ENCODE measurements at regions not wholly inside any gene's neighbourhood (a gene's known extent, or its start where the extent isn't known, plus 50 kb on each side); places are given as distances from the start of the nearest gene placed in this dataset.

- no peak for TF ChIP-seq GATA3 (IDR thresholded peaks at IDR 0.05; ENCODE audit: low read depth, low read length)
- TF ChIP-seq GATA2 (IDR thresholded peaks at IDR 0.05; ENCODE audit: low read depth, low read length): no peak
Measured at GRCh38 chr4:132694775-132695174, 454.3 kb upstream of the PCDH10 start.

GRCh38 chr4:132707955-132708354 is 441.1 kb upstream of the PCDH10 start:
- TF ChIP-seq GATA2 (IDR thresholded peaks at IDR 0.05; ENCODE audit: low read depth, low read length): no peak

GRCh38 chr4:132709056-132709455 is 440.0 kb upstream of the PCDH10 start:
- TF ChIP-seq GATA2 (IDR thresholded peaks at IDR 0.05; ENCODE audit: low read depth, low read length) (no peak), GATA3 (IDR thresholded peaks at IDR 0.05; ENCODE audit: low read depth, low read length) (no peak)

GRCh38 chr4:132710971-132711370 is 438.1 kb upstream of the PCDH10 start:
- TF ChIP-seq GATA2 (IDR thresholded peaks at IDR 0.05; ENCODE audit: low read depth, low read length): no peak
- TF ChIP-seq GATA3 (IDR thresholded peaks at IDR 0.05; ENCODE audit: low read depth, low read length): no peak

GRCh38 chr4:132737344-132737743 is 411.8 kb upstream of the PCDH10 start:
- no peak for TF ChIP-seq GATA2 (IDR thresholded peaks at IDR 0.05; ENCODE audit: low read depth, low read length)
- no peak for TF ChIP-seq GATA3 (IDR thresholded peaks at IDR 0.05; ENCODE audit: low read depth, low read length)

GRCh38 chr4:132759199-132759780 is 389.8 kb upstream of the PCDH10 start:
- TF ChIP-seq GATA2 (IDR thresholded peaks at IDR 0.05; ENCODE audit: low read depth, low read length): no peak
- TF ChIP-seq GATA3 (IDR thresholded peaks at IDR 0.05; ENCODE audit: low read depth, low read length): no peak

GRCh38 chr4:132763465-132763864 is 385.6 kb upstream of the PCDH10 start:
- no peak for TF ChIP-seq GATA2 (IDR thresholded peaks at IDR 0.05; ENCODE audit: low read depth, low read length)
- no peak for TF ChIP-seq GATA3 (IDR thresholded peaks at IDR 0.05; ENCODE audit: low read depth, low read length)

GRCh38 chr4:132767901-132768300 is 381.2 kb upstream of the PCDH10 start:
- TF ChIP-seq GATA3 (IDR thresholded peaks at IDR 0.05; ENCODE audit: low read depth, low read length) (no peak), GATA2 (IDR thresholded peaks at IDR 0.05; ENCODE audit: low read depth, low read length) (no peak)

- TF ChIP-seq GATA3 (IDR thresholded peaks at IDR 0.05; ENCODE audit: low read depth, low read length) (no peak), GATA2 (IDR thresholded peaks at IDR 0.05; ENCODE audit: low read depth, low read length) (no peak)
Measured at GRCh38 chr4:132770776-132771175, 378.3 kb upstream of the PCDH10 start.

- no peak for TF ChIP-seq GATA3 (IDR thresholded peaks at IDR 0.05; ENCODE audit: low read depth, low read length)
Measured at GRCh38 chr4:132792310-132792709, 356.8 kb upstream of the PCDH10 start.

- TF ChIP-seq GATA2 (IDR thresholded peaks at IDR 0.05; ENCODE audit: low read depth, low read length): no peak
- TF ChIP-seq GATA3 (IDR thresholded peaks at IDR 0.05; ENCODE audit: low read depth, low read length): no peak
Measured at GRCh38 chr4:132797856-132798255, 351.2 kb upstream of the PCDH10 start.

- TF ChIP-seq GATA3 (IDR thresholded peaks at IDR 0.05; ENCODE audit: low read depth, low read length) (no peak), GATA2 (IDR thresholded peaks at IDR 0.05; ENCODE audit: low read depth, low read length) (no peak)
Measured at GRCh38 chr4:132809298-132810032, 339.6 kb upstream of the PCDH10 start.

GRCh38 chr4:132818091-132818490 is 331.0 kb upstream of the PCDH10 start:
- TF ChIP-seq GATA3 (IDR thresholded peaks at IDR 0.05; ENCODE audit: low read depth, low read length) (no peak), GATA2 (IDR thresholded peaks at IDR 0.05; ENCODE audit: low read depth, low read length) (no peak)

- TF ChIP-seq GATA3 (IDR thresholded peaks at IDR 0.05; ENCODE audit: low read depth, low read length) (no peak), GATA2 (IDR thresholded peaks at IDR 0.05; ENCODE audit: low read depth, low read length) (no peak)
Measured at GRCh38 chr4:132823419-132823818, 325.7 kb upstream of the PCDH10 start.

GRCh38 chr4:132824761-132825160 is 324.3 kb upstream of the PCDH10 start:
- TF ChIP-seq GATA2 (IDR thresholded peaks at IDR 0.05; ENCODE audit: low read depth, low read length): no peak
- no peak for TF ChIP-seq GATA3 (IDR thresholded peaks at IDR 0.05; ENCODE audit: low read depth, low read length)

Measured in SH-SY5Y (cell line).